Femur (tissue), 1 donor: ENCODE measurements at regions not wholly inside any gene's neighbourhood (a gene's known extent, or its start where the extent isn't known, plus 50 kb on each side); places are given as distances from the start of the nearest gene placed in this dataset.

Experiments
- DNase-seq: peaks from one replicate; pipeline ENCODE4 v3.0.0-alpha.2; 2017

GRCh38 chr9:86405926-86406325 is 51.7 kb upstream of the TUT7 start:
- DNase-seq = no peak

- DNase-seq = no peak
Observed at GRCh38 chr9:86405086-86405491, 50.9 kb upstream of the TUT7 start.
